ENCODE measurements at regions not wholly inside any gene's neighbourhood (a gene's known extent, or its start where the extent isn't known, plus 50 kb on each side); places are given as distances from the start of the nearest gene placed in this dataset.

DNA sequence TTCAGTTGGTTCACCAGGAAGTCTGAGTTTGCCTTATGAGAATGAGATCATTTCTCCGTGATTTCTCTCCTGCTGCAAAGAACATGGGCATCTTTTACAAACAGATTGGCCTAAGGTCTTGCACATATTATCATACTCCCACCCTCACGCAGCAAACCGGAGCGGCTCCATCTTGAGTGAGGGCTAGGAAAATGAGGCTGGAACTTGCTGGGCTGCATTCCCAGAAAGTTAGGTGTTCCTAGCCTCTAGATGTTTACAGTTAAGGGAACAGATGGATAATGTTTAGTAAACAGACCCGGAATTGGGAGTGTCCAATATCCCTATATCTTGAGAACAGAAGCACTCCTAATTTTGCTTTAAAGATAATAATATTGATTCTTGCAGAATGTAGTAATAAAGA, 247.9 kb upstream of the VCX3A start:
- no peak overlapping the region for H3K4me3 ChIP-seq
- H3K27ac ChIP-seq = no peak overlapping the region
- H3K9me3 ChIP-seq = no peaks in the 10 kb centered on the region
- H3K36me3 ChIP-seq = no peaks in the 10 kb centered on the region
- TF ChIP-seq POLR2A (IDR thresholded peaks at IDR 0.05) = no peak
- TF ChIP-seq, protein P1, sequence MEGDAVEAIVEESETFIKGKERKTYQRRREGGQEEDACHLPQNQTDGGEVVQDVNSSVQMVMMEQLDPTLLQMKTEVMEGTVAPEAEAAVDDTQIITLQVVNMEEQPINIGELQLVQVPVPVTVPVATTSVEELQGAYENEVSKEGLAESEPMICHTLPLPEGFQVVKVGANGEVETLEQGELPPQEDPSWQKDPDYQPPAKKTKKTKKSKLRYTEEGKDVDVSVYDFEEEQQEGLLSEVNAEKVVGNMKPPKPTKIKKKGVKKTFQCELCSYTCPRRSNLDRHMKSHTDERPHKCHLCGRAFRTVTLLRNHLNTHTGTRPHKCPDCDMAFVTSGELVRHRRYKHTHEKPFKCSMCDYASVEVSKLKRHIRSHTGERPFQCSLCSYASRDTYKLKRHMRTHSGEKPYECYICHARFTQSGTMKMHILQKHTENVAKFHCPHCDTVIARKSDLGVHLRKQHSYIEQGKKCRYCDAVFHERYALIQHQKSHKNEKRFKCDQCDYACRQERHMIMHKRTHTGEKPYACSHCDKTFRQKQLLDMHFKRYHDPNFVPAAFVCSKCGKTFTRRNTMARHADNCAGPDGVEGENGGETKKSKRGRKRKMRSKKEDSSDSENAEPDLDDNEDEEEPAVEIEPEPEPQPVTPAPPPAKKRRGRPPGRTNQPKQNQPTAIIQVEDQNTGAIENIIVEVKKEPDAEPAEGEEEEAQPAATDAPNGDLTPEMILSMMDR (IDR thresholded peaks at IDR 0.05) = no peak
- no peak for DNase-seq
- H3K4me1 ChIP-seq = no peaks in the 10 kb centered on the region
- no peaks in the 10 kb centered on the region for H3K27me3 ChIP-seq

DNA sequence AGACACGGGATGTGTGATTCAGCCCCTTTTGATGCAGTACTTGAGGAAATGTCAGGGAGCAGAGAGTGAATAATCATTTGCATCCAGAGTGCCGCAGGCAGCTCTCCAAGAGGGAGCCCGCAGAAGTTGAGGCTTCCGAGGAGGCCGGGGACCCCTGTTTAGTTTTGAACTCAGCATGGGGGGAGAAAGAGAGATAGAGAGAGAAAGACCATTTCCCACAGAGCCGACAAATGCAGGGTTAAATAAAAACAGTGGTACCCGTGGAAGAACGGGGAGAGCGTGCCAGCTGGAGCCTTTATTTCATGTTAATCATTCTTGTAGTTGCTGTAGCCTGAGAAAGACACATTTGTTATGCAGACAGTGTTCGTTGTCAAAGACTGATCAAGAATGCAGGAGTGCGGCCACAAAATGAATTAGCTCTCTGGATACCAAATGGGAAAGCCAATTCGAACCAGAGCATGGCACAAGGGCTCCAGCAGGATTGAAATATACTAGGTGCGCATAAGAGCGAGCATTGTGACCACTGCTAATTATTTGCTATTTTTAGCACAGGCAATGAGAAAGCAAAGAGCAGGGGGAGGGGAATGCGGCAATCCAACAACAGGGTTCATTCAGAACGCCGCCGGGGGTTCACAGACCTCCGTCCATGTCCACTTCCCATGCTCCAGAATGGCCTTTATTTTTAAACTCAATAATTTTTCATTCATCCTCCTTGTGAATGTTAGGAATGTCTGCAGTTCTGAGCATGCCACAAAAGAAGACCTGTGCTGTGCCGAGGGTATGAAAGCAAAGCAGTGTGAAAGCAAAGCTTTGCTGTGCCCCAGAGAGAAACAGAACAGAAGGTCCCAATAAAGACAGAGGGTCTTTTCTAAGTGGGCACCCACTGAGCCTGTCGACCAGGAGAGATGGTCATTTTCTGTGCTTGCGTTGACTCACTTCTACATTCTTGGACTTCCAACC, 243.9 kb upstream of the VCX3A start:
- DNase-seq = no peak
- no peak for TF ChIP-seq POLR2A (IDR thresholded peaks at IDR 0.05)
- TF ChIP-seq, protein P1 (IDR thresholded peaks at IDR 0.05) = no peak
- no peak overlapping the region for H3K27ac ChIP-seq
- no peaks in the 10 kb centered on the region for H3K27me3 ChIP-seq
- no peaks in the 10 kb centered on the region for H3K4me1 ChIP-seq
- H3K36me3 ChIP-seq = no peaks in the 10 kb centered on the region
- no peak overlapping the region for H3K4me3 ChIP-seq
- H3K9me3 ChIP-seq = no peaks in the 10 kb centered on the region

DNA sequence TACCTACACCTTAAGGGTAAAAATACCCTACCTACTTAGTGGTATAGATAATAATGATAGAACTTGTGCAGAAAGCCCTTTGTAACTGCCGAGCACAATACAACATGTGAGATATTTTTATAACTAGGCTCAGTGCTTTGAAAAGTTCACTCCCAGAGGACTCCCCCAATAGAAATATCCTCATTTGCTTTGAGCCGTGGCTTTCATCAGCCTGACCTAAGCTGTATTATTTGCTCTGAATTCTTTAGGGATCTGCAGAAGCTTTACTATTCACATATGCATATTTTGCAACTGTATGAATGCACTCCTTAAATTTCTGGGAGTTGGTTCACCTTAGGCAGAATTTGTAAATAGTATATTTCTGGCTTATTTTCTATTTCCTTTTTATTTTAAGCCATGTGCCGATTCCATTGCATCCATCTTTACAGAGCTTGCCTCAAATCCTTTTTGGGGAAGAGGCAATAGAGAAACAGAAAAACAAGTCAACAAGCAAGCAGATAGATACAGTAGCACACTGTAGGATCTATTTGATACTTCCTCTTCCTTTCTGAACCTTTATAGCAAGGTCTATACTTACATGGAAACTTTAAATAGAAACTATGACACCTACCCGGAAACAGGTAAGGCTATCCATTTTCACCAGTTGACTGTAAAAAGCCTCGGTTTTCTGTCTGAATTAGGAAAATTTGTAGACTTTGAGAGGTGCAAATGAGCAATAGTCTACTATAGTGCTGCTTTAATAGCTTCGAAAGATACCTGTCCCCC, 242.5 kb upstream of the VCX3A start:
- H3K4me1 ChIP-seq = no peaks in the 10 kb centered on the region
- no peaks in the 10 kb centered on the region for H3K9me3 ChIP-seq
- no peak overlapping the region for H3K27ac ChIP-seq
- no peaks in the 10 kb centered on the region for H3K36me3 ChIP-seq
- DNase-seq = no peak
- H3K4me3 ChIP-seq = no peak overlapping the region
- H3K27me3 ChIP-seq = no peaks in the 10 kb centered on the region
- TF ChIP-seq, protein P1 (IDR thresholded peaks at IDR 0.05) = no peak
- no peak for TF ChIP-seq POLR2A (IDR thresholded peaks at IDR 0.05)

DNA sequence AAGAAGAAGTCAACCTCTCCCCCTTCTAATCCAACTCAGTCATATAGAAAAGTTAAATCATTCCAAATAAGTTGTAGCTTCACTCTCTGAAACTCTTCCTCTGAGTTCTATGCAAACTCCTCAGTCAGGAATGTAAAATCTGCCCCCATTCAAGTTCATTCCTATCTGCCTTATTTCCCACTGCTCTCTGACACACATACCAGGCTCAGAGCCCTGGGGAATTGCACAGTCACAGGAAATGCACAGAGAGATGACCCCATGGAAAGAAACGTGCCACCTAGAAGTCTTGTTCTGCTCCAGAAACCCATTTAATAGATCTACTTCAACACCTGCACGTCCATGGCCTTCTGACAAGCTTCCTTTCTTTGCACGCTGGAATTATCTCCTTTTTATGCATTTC, 236.0 kb upstream of the VCX3A start:
- H3K27me3 ChIP-seq = no peaks in the 10 kb centered on the region

DNA sequence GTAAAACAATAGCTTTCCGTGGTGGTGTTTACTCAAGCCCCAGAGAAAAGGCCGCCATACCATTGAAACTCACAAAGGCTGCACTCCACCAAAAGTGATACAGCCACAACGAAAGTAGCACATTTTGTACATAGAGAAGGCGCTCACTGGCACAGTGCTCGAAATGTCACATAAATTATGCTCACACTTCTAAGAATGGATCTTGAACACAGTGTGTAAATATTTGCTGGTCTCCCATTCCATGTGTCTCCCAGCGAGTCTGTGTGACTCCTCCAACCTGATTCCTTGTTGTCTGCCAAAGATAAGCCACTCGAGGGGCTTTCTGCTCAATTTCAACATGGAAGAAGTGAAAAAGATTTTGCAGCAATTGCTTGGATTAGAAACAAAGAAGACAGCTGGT, 234.0 kb upstream of the VCX3A start:
- no peaks in the 10 kb centered on the region for H3K4me1 ChIP-seq
- no peak overlapping the region for H3K4me3 ChIP-seq
- H3K27me3 ChIP-seq = no peaks in the 10 kb centered on the region
- no peaks in the 10 kb centered on the region for H3K9me3 ChIP-seq
- H3K36me3 ChIP-seq = no peaks in the 10 kb centered on the region
- H3K27ac ChIP-seq = no peak overlapping the region
- no peak for TF ChIP-seq POLR2A (IDR thresholded peaks at IDR 0.05)
- TF ChIP-seq, protein P1 (IDR thresholded peaks at IDR 0.05) = no peak
- DNase-seq = no peak

More for the DNA sequence above, 236.0 kb upstream of the VCX3A start:
- DNase-seq = no peak
- no peak for TF ChIP-seq POLR2A (IDR thresholded peaks at IDR 0.05)
- TF ChIP-seq, protein P1 (IDR thresholded peaks at IDR 0.05) = no peak
- no peaks in the 10 kb centered on the region for H3K9me3 ChIP-seq
- no peak overlapping the region for H3K27ac ChIP-seq
- H3K36me3 ChIP-seq = no peaks in the 10 kb centered on the region
- no peak overlapping the region for H3K4me3 ChIP-seq
- no peaks in the 10 kb centered on the region for H3K4me1 ChIP-seq

Measured in Peyer's patch (tissue), 4 donors.